BLaER1 (cell line): ENCODE measurements at regions not wholly inside any gene's neighbourhood (a gene's known extent, or its start where the extent isn't known, plus 50 kb on each side); places are given as distances from the start of the nearest gene placed in this dataset.

Experiments used
- H3K27ac ChIP-seq: shearing (Covaris generic); formaldehyde crosslinking; 2 replicates; pipeline ENCODE4 v1.8.1; 2022
- H3K27me3 ChIP-seq: shearing (Covaris generic); formaldehyde crosslinking; 2 replicates; pipeline ENCODE4 v1.8.1; 2022
- H3K36me3 ChIP-seq: shearing (Covaris generic); formaldehyde crosslinking; 2 replicates; pipeline ENCODE4 v1.8.1; 2022
- H3K4me1 ChIP-seq: shearing (Covaris generic); formaldehyde crosslinking; 2 replicates; pipeline ENCODE4 v1.8.1; 2022
- H3K4me2 ChIP-seq: shearing (Covaris generic); formaldehyde crosslinking; 2 replicates; pipeline ENCODE4 v1.8.1; 2022
- H3K4me3 ChIP-seq: shearing (Covaris generic); formaldehyde crosslinking; 2 replicates; pipeline ENCODE4 v1.8.1; 2022
- H3K9ac ChIP-seq: shearing (Covaris generic); formaldehyde crosslinking; 2 replicates; pipeline ENCODE4 v1.8.1; 2022
- H3K9me3 ChIP-seq: shearing (Covaris generic); formaldehyde crosslinking; 2 replicates; pipeline ENCODE4 v1.8.1; 2022
- H4K20me1 ChIP-seq: shearing (Covaris generic); formaldehyde crosslinking; 2 replicates; pipeline ENCODE4 v1.8.1; 2022
- Cebpa-rat ChIP-seq: shearing (Covaris generic); IDR thresholded peaks from 2 replicates; pipeline ENCODE4 v1.8.1; 2022

GRCh38 chr15:54687628-54688027, 509.1 kb downstream of the RSL24D1 start:
- Histone ChIP-seq H3K9me3 (no peaks in the 10 kb centered on the region), H3K27ac (no peak overlapping the region), H3K4me1 (peaks cover 3% of the 10 kb centered on the region; the same call in 1 of the 2 replicates), H3K4me2 (no peak overlapping the region), H3K4me3 (no peak overlapping the region), H3K36me3 (no peaks in the 10 kb centered on the region), H4K20me1 (no peaks in the 10 kb centered on the region), H3K9ac (no peak overlapping the region), H3K27me3 (no peaks in the 10 kb centered on the region)
- no peak for TF ChIP-seq Cebpa-rat
